Activated CD8-positive, alpha-beta T cell treated with anti-CD3 and anti-CD28 coated beads, Interleukin-2, amount 10 ng/mL, durations not matched to agents 7 days and 5 days (primary cell): ENCODE measurements at regions not wholly inside any gene's neighbourhood (a gene's known extent, or its start where the extent isn't known, plus 50 kb on each side); places are given as distances from the start of the nearest gene placed in this dataset.

Experiments used
- ATAC-seq: fragments of 150-1000 bp; cut with Tn5 transposase; one replicate; pipeline ENCODE4 v1.10.0; 2021; ENCODE audit warnings: moderate library complexity
- CTCF ChIA-PET: fragments of 350-600 bp; sonication (Branson Sonifier 250); formaldehyde crosslinking; loops from one replicate; lab custom pipeline; 2021; ENCODE audit warnings: antibody characterized with exemption; lab: Charles Lee
- POLR2A ChIA-PET: fragments of 350-600 bp; sonication (Branson Sonifier 250); formaldehyde crosslinking; loops from one replicate; lab custom pipeline; 2021; ENCODE audit warnings: antibody characterized with exemption; lab: Charles Lee
- DNase-seq: peaks from one replicate; pipeline ENCODE4 v3.0.0-alpha.2; 2020
- H3K27ac Mint-ChIP-seq: one replicate; pipeline ENCODE4 v1.8.0; 2021; ENCODE audit warnings: mild to moderate bottlenecking, mixed read lengths
- H3K27me3 Mint-ChIP-seq: one replicate; pipeline ENCODE4 v1.8.0; 2021; ENCODE audit warnings: low read depth, mixed read lengths
- H3K36me3 Mint-ChIP-seq: one replicate; pipeline ENCODE4 v1.8.0; 2021; ENCODE audit warnings: low read depth, mixed read lengths
- H3K4me1 Mint-ChIP-seq: one replicate; pipeline ENCODE4 v1.8.0; 2021; ENCODE audit warnings: low read depth, mixed read lengths
- H3K4me3 Mint-ChIP-seq: one replicate; pipeline ENCODE4 v1.8.0; 2021; ENCODE audit warnings: mild to moderate bottlenecking, mixed read lengths
- H3K9me3 Mint-ChIP-seq: one replicate; pipeline ENCODE4 v1.8.0; 2022; ENCODE audit warnings: mixed read lengths; ENCODE audit not compliant: insufficient read depth

DNA sequence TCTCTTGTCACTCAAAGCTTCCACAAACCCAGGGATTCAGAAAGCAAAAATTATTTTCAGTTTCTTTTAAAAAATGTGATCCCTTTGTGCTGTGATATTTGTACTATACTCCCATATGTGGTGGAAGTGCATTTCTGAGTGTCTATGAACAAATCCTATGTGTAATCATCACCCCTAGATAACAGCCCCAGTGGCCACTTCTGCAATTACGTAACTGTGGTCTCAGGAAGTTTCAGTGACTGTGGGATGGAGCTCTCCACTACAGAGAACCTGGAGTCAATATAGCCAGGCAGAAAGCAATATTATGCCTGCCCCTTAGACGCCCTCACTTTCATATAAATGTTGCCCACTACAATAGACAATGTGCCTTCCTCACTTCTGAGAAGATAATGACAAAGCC, 1101.7 kb upstream of the GHITM start:
- H3K27me3 Mint-ChIP-seq: no peaks in the 10 kb centered on the region
- ChIA-PET CTCF (no interaction called here), POLR2A (no interaction called here)
- H3K36me3 Mint-ChIP-seq: no peaks in the 10 kb centered on the region
- no peak overlapping the region for H3K4me3 Mint-ChIP-seq
- ATAC-seq: no peak
- H3K27ac Mint-ChIP-seq: no peak overlapping the region
- H3K9me3 Mint-ChIP-seq: peaks cover 4% of the 10 kb centered on the region
- no peaks in the 10 kb centered on the region for H3K4me1 Mint-ChIP-seq
- DNase-seq: no peak

GRCh38 chr10:83038631-83039030, 1100.7 kb upstream of the GHITM start:
- Mint-ChIP-seq H3K9me3 (peaks cover 4% of the 10 kb centered on the region), H3K4me3 (no peak overlapping the region), H3K36me3 (no peaks in the 10 kb centered on the region), H3K4me1 (no peaks in the 10 kb centered on the region), H3K27ac (no peak overlapping the region), H3K27me3 (no peaks in the 10 kb centered on the region)
- ChIA-PET CTCF (no interaction called here), POLR2A (no interaction called here)
- ATAC-seq (no peak), DNase-seq (no peak)

DNA sequence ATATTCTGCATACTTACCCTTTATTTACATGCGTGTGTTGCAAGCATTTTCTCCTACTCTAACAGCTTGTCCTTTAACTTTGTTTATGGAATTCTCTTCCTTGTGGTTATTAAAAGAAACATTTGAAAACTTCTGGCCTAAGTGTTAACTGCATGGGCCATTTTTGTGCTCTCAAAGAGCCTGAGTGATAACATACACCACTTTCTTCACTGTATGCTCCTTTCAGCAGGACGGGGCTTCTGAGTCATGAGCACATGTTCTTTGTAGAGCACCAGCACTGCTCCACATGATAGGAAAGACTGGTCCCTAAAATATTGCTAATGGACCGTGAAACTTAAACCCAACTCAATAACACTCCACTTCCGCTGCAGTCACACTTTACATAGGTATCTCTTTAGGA, 1093.6 kb upstream of the GHITM start:
- no peak for DNase-seq
- ChIA-PET POLR2A (no interaction called here), CTCF (no interaction called here)
- Mint-ChIP-seq H3K27ac (no peak overlapping the region), H3K9me3 (no peaks in the 10 kb centered on the region), H3K4me1 (no peaks in the 10 kb centered on the region), H3K36me3 (no peaks in the 10 kb centered on the region), H3K27me3 (no peaks in the 10 kb centered on the region), H3K4me3 (no peak overlapping the region)
- ATAC-seq: no peak

- Mint-ChIP-seq H3K27ac (no peak overlapping the region), H3K4me1 (no peaks in the 10 kb centered on the region), H3K36me3 (no peaks in the 10 kb centered on the region), H3K4me3 (no peak overlapping the region), H3K9me3 (no peaks in the 10 kb centered on the region), H3K27me3 (no peaks in the 10 kb centered on the region)
- POLR2A ChIA-PET: no interaction called here
- DNase-seq (no peak), ATAC-seq (no peak)
- CTCF ChIA-PET: no interaction called here
Observed at GRCh38 chr10:83050815-83051214, 1088.5 kb upstream of the GHITM start.

DNA sequence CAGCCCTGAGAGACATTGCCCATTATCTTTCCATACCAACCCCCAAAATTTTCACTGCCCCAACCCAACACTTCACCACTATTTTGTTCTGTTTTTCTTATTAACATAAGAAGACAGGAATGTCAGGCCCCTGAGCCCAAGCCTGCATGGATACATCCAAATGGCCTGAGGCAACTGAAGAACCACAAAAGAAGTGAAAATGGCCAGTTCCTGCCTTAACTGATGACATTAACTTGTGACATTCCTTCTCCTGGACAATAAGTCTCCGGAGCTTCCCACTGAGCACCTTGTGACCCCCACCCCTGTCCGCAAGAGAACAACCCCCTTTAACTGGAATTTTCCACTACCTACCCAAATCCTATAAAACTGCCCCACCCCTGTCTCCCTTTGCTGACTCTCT, 1076.4 kb upstream of the GHITM start:
- no peak for ATAC-seq
- H3K4me3 Mint-ChIP-seq: no peak overlapping the region
- no peaks in the 10 kb centered on the region for H3K27me3 Mint-ChIP-seq
- CTCF ChIA-PET: no interaction called here
- POLR2A ChIA-PET: no interaction called here
- no peaks in the 10 kb centered on the region for H3K4me1 Mint-ChIP-seq
- H3K27ac Mint-ChIP-seq: no peak overlapping the region
- H3K9me3 Mint-ChIP-seq: peaks cover 10% of the 10 kb centered on the region
- no peaks in the 10 kb centered on the region for H3K36me3 Mint-ChIP-seq
- no peak for DNase-seq

GRCh38 chr10:83073472-83073871, 1065.8 kb upstream of the GHITM start:
- H3K4me3 Mint-ChIP-seq: no peak overlapping the region
- CTCF ChIA-PET: no interaction called here
- no peaks in the 10 kb centered on the region for H3K36me3 Mint-ChIP-seq
- DNase-seq (no peak), ATAC-seq (no peak)
- peaks cover 11% of the 10 kb centered on the region for H3K9me3 Mint-ChIP-seq
- no peaks in the 10 kb centered on the region for H3K4me1 Mint-ChIP-seq
- H3K27ac Mint-ChIP-seq: no peak overlapping the region
- H3K27me3 Mint-ChIP-seq: no peaks in the 10 kb centered on the region
- POLR2A ChIA-PET: no interaction called here

DNA sequence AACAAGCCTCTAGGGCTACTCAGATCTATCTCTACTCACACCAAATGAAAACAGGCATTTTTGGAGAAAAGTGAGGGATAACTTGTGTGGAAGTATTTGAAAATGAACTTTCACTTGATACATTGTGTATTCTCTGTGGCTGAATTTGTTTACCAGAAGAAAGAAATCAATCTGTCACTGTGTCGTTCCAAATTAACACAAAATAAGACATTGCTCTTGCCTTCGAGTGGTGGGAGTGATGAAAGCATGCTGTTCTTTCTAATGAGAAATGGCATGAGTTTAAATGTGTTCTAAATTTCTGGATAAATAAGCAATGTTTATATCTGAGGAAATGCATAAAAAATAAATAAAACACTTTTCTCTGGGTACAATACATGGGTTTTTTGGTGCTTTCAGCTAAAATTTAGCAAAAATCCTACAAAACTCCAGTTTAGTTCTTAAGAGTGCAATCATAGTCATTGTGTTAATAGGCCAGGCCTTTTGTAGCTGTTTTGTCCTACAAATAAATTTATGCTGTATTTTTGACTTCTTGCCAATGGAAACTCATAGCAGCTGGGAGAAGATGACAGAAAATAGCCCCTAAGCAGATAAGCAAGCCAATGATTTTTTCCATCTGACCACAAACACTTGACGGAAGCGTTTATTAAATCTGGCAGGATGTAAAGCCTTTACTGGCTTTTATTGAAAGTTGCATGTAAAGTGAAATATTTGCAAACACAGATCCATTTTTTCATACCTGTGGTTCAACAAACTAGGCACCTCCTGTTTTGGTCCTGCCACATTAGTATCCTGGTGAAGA, 1064.1 kb upstream of the GHITM start:
- Mint-ChIP-seq H3K9me3 (peaks cover 14% of the 10 kb centered on the region), H3K27me3 (no peaks in the 10 kb centered on the region), H3K27ac (no peak overlapping the region), H3K36me3 (no peaks in the 10 kb centered on the region), H3K4me1 (no peaks in the 10 kb centered on the region), H3K4me3 (no peak overlapping the region)
- CTCF ChIA-PET: no interaction called here
- POLR2A ChIA-PET: no interaction called here
- no peak for ATAC-seq
- no peak for DNase-seq

DNA sequence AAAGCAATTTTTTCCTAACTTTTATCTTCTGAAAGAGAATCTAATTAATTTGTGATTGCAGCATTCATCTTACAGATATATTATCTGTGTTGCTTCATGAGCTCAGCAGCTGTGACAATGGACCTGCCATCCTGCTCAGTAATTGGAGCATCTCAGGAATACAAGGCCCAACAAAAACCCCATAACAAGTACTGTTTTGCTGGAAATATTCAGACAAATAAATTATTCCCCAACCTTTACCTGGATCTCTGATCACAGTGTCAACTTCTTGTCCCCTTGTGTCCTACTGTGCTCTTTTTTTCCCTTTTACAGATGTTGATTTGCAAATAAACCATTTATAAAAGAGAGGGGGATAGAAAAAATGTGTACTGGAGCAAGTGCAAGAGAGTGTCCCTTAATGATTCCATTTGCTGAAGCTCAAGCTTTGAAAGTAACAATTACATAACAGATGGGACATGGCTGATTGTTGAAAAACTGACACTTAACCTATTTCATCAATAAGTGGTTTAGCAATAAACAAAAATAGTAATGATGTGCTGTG, 1063.4 kb upstream of the GHITM start:
- POLR2A ChIA-PET: no interaction called here
- no peaks in the 10 kb centered on the region for H3K4me1 Mint-ChIP-seq

GRCh38 chr10:83076443-83076842, 1062.9 kb upstream of the GHITM start:
- Mint-ChIP-seq H3K27me3 (no peaks in the 10 kb centered on the region), H3K4me3 (no peak overlapping the region), H3K4me1 (no peaks in the 10 kb centered on the region), H3K27ac (no peak overlapping the region), H3K36me3 (no peaks in the 10 kb centered on the region), H3K9me3 (peaks cover 17% of the 10 kb centered on the region)
- ChIA-PET POLR2A (no interaction called here), CTCF (no interaction called here)
- DNase-seq: no peak
- ATAC-seq: no peak

More for the DNA sequence above, 1063.4 kb upstream of the GHITM start:
- Mint-ChIP-seq H3K27ac (no peak overlapping the region), H3K36me3 (no peaks in the 10 kb centered on the region), H3K9me3 (peaks cover 17% of the 10 kb centered on the region), H3K27me3 (no peaks in the 10 kb centered on the region), H3K4me3 (no peak overlapping the region)
- ATAC-seq (no peak), DNase-seq (no peak)
- CTCF ChIA-PET: no interaction called here

DNA sequence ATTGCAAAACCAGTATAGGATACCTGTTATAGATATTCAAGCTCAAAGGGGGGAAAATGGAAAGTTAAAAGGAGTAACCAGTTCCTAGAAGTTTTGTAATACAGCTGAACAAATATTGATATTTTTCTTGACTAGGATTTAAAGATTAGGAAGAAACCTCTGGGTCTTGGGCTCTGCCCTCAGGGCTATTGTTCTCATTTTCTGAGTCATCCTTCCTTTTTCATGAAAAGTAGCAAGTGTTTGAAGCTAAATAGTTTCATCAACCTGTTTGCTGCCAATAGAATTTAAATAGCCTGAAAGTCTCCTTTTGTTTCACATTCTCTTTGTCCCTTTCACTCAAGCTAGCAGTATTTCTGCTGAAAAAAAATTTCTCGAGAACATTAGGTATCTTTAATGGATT, 1061.1 kb upstream of the GHITM start:
- DNase-seq: no peak
- CTCF ChIA-PET: no interaction called here
- no peaks in the 10 kb centered on the region for H3K27me3 Mint-ChIP-seq
- H3K36me3 Mint-ChIP-seq: no peaks in the 10 kb centered on the region
- ATAC-seq: no peak
- no peak overlapping the region for H3K4me3 Mint-ChIP-seq
- POLR2A ChIA-PET: no interaction called here
- peaks cover 17% of the 10 kb centered on the region for H3K9me3 Mint-ChIP-seq
- no peak overlapping the region for H3K27ac Mint-ChIP-seq
- H3K4me1 Mint-ChIP-seq: no peaks in the 10 kb centered on the region

DNA sequence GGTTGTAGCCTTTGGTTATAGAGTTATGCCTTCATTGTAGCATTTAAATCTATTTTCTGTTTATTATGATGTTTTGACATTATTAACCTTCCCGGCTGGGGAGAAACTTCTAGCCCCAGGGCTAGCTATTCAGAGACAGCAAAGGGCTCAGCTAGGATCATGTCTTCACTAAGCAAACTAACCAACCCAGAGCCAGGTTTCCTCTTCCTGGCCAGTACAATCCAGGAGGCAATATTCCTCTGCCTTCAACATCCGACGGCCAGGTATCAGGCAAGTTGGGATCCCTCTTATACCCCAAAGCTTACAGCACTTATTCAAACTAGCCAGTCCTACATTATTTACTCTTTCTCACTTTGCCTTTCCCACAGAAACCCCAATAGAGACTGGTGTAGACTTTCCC, 1060.7 kb upstream of the GHITM start:
- ChIA-PET CTCF (no interaction called here), POLR2A (no interaction called here)
- ATAC-seq: no peak
- Mint-ChIP-seq H3K27ac (no peak overlapping the region), H3K9me3 (peaks cover 17% of the 10 kb centered on the region), H3K4me1 (no peaks in the 10 kb centered on the region), H3K4me3 (no peak overlapping the region), H3K27me3 (no peaks in the 10 kb centered on the region), H3K36me3 (no peaks in the 10 kb centered on the region)
- no peak for DNase-seq

DNA sequence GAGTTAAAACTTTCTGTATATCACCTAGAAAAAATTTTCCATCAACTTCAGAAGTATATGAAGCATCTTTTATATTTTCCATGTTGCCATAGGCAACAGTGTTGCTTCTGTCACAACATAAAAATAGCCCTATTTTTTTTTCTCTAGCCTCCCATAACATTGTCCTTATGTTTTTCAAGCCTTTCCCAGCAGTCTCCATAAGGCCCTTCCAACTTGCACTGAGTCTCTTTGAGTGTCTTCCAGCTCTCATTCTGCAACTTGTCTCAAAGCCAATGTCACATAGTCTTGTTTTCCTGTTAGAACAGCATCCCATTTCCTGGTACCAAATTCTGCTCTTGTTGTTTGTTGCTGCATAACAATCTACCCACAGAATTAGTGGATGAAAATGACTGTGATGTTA, 1055.5 kb upstream of the GHITM start:
- Mint-ChIP-seq H3K36me3 (no peaks in the 10 kb centered on the region), H3K27ac (no peak overlapping the region), H3K27me3 (no peaks in the 10 kb centered on the region), H3K4me1 (no peaks in the 10 kb centered on the region), H3K4me3 (no peak overlapping the region), H3K9me3 (peaks cover 6% of the 10 kb centered on the region)
- no peak for ATAC-seq
- ChIA-PET CTCF (no interaction called here), POLR2A (no interaction called here)
- no peak for DNase-seq

- H3K4me3 Mint-ChIP-seq: no peak overlapping the region
- no peak overlapping the region for H3K27ac Mint-ChIP-seq
- no peaks in the 10 kb centered on the region for H3K27me3 Mint-ChIP-seq
- no peaks in the 10 kb centered on the region for H3K9me3 Mint-ChIP-seq
- no peak for ATAC-seq
- H3K4me1 Mint-ChIP-seq: no peaks in the 10 kb centered on the region
- no peak for DNase-seq
- no peaks in the 10 kb centered on the region for H3K36me3 Mint-ChIP-seq
- ChIA-PET POLR2A (no interaction called here), CTCF (no interaction called here)
Observed at GRCh38 chr10:83089335-83089734, 1050.0 kb upstream of the GHITM start.
